HG03097 (cell line): ENCODE measurements at regions not wholly inside any gene's neighbourhood (a gene's known extent, or its start where the extent isn't known, plus 50 kb on each side); places are given as distances from the start of the nearest gene placed in this dataset.

Experiments
- ATAC-seq: cut with Tn5 transposase; IDR thresholded peaks from one replicate; pipeline ENCODE4 v1.9.1; 2021; ENCODE audit not compliant: unreplicated experiment, low FRiP score

- ATAC-seq: no peak
Measured at GRCh38 chr12:16766736-16767135, 160.8 kb upstream of the LMO3 start.

DNA sequence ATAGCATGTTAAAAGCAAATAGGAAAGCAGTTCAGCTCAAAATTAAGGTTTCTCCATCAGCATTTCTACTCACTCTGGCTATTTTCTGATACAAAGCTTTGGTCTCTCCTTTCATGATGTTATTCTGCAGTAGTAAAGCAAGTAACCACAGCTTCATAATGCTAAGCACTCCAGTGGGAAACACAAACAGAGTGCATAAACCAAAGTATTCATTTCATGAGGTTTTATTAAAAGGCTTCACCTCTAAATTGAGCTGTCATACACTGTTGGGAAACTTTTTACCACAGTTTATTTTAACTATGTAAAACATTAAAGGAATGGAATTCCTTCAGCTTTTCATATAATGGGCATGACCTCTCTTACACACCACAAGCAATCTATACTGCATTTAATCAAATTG lies 157.9 kb upstream of the LMO3 start:
- ATAC-seq: no peak

DNA sequence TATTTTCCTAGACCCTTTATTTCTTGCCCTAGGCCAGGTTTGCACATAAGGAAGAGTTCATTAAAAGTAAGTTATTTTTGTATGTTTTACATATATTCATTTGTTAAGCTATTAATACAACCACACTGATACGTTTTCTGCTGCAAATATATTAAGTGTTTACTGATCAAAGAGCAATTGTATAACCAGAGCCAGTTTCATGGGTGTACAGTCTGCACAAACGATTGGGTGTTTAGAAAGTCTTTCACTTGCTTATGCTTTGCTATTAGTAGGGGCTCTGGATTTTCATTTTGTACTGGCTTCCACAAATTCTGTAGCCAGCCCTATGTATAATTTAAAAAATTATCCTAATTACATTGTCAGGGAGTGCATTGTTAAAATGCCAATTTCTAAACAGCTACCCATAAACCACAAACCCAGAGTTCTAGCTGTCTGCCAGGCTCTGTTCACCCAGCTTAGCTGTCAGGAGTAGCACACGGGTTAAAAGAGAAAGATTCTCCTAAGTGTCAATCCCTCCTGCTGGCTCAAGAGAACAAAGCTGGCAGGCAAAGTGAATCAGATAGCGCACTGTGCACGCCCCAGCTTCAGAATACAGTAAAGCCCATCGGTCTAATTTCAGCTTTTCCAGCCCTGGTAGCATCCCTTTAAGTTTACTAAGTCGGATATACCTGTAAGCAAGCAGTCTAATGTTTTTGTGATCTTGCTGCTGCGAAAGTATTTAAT lies 151.0 kb upstream of the LMO3 start:
- ATAC-seq: no peak

DNA sequence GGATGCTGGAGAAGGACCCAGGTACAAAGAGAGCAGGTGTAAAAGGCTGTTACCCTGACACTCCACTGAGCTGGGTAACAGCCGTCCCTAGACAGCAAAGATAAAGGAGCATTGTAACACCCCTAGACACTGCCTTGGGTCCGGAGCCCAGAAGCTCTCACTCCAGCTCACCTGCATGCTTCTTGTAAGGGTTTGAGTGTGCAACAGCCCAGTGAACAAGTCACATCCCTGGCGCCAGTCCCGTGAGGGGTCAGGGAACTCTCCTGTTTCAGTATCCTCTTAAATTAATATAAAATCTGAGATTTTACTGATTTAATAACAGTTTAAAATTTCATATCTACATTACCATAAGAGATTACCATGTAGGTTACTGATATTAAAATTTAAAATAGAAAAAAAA lies 124.8 kb upstream of the LMO3 start:
- ATAC-seq: no peak

DNA sequence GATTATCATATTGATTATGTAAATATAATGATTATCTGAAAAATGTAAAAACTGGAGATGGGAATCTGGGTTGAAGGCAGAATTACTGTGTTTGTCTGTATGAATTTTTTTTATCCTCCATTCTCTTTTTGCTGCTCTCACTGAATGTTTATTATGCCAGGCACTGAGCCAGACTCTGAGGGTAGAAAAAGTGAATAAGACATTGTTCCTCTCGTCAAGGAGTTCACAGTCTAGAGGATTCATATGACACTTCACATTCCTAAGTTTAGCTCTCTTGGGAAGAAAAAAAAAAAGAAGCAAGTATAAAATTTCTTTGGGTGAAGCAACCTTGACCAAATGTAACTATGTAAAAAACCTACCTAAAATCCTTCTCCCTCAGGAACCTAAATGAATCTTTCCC lies 120.9 kb upstream of the LMO3 start:
- no peak for ATAC-seq

- no peak for ATAC-seq
Measured at GRCh38 chr12:16719713-16720416, 113.9 kb upstream of the LMO3 start.

DNA sequence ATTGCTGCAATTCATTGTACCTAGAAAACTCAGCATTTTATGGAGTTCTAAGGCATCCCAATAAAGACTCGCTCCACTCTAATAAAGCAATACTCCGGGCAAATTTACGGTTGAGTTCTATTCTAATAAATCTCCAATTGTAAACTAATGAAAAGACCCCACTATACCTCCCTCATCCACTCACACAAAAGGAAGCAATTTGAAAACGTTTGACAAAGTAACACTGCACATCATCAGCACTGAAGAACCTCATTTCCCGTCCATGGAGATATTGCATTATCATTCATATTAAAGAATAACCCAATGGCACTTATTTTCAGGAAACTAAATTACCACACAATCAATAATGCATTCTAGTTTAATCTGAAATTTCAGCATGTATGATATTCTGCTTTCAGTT lies 111.0 kb upstream of the LMO3 start:
- ATAC-seq: no peak

DNA sequence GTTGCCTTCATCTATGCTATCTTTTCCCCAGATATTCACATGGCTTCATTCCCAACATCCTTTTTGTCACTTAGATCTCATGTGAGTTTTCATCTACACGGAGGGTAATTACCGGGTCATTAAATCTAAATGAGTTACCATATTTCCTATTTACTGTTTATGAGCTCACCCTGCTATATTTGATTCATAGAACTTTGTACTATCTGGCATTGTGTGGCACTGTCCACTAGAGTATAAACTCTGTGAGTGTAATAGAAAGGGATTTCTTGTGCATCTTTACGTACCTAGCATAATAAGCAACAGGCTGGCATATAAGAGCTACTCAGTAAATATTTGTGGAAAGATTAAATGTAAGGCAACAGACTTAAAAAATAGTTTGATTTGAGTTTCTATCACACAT lies 86.1 kb upstream of the LMO3 start:
- ATAC-seq: no peak

GRCh38 chr12:16691624-16692023 lies 85.7 kb upstream of the LMO3 start:
- no peak for ATAC-seq

- no peak for ATAC-seq
Measured at GRCh38 chr12:16688200-16688599, 82.2 kb upstream of the LMO3 start.

DNA sequence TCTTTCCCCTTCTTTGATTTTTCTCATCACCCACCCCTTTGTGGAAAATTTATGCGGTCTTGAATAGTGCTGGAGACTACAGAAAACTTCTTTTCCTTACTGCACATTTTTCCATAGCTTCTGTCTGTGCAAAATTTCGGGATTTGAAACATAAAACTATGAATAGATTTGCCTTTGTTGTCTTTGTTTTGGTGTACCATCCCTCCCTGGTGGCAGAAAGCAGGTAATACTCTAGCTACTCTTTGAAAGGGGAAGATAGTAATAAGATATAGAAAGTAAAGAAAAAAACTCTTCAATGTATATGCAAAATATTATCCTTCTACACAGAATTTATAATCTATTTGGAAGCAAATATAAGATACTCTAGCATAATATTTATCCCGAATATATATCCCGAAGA lies 79.1 kb upstream of the LMO3 start:
- ATAC-seq: no peak

GRCh38 chr12:16681196-16681595 lies 75.2 kb upstream of the LMO3 start:
- no peak for ATAC-seq

DNA sequence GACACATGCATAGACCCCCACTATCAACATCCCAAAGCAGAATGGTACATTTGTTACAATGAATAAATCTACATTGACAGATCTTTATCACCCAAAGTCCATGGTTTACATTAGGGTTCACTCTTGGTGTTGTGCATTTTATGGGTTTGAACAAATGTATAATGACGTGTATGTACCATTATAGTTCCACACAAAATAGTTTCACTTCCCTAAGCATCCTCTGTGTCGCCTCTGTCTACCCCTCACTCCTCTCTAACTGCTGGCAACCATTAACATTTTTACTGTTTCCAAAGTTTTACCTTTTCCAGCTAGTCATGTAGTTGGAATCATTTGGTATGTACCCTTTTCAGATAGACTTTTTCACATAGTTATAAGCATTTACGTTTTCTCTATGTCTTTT lies 69.5 kb upstream of the LMO3 start:
- no peak for ATAC-seq

DNA sequence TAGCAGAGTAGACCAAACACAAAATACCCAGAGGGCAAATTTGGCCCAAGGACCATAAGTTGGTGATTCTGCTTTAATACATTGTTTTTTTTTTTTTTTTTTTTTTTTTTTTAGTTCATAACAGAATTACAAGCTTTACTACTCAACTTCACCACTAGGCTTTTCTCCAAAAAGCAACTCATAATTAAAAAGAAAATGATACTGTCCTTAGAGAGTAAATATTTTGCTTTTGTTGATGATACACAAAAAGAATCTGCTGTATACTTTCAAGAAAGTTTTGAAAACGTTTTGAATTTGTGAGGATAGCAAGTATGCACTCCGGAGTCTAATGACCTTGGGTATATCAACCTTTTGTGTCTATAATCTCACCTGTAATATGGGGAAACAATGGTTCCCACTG lies 68.9 kb upstream of the LMO3 start:
- no peak for ATAC-seq

- no peak for ATAC-seq
Measured at GRCh38 chr12:16670456-16671050, 64.6 kb upstream of the LMO3 start.

GRCh38 chr12:16669756-16670155 lies 63.8 kb upstream of the LMO3 start:
- no peak for ATAC-seq

GRCh38 chr12:16668198-16668597 lies 62.2 kb upstream of the LMO3 start:
- ATAC-seq: no peak

DNA sequence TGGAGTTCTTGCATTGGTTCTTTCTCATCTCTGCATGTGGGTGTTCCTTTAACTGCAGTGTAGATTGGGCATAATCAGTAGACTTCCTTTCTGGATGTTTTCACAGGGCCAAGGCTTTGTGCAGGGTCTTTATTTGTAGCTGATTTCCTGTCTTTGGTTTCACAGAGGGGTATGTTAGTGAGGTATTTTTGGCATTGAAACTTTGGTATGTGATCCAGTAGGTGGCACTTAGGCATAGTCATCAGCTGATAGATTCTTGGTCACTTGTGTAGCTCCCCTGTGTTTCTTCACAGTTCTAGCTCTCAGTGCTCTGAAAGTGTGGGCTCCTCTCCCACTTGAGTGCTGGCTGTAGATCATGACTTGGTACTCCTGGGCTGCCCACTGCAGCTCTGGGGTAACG lies 52.7 kb upstream of the LMO3 start:
- ATAC-seq: no peak
